Testis (tissue), 2 donors: ENCODE measurements at regions not wholly inside any gene's neighbourhood (a gene's known extent, or its start where the extent isn't known, plus 50 kb on each side); places are given as distances from the start of the nearest gene placed in this dataset.

Experiments
- POLR2A ChIP-seq: fragments of 450-650 bp; IDR thresholded peaks from one replicate; pipeline ENCODE4 v1.6.1; 2017; ENCODE audit warnings: antibody characterized with exemption, mild to moderate bottlenecking, moderate library complexity
- TF ChIP-seq, protein P1 (sequence below), 3 experiments: fragments of 450-650 bp in 2 of 3; fragments of 200-600 bp in 1 of 3; sonication (generic) in 1 of 3; IDR thresholded peaks; one replicate each; pipeline ENCODE4 v1.5.1; 2016 to 2019; ENCODE audit warnings: antibody characterized with exemption in 3 of 3, mild to moderate bottlenecking in 2 of 3, moderate library complexity in 1 of 3

DNA sequence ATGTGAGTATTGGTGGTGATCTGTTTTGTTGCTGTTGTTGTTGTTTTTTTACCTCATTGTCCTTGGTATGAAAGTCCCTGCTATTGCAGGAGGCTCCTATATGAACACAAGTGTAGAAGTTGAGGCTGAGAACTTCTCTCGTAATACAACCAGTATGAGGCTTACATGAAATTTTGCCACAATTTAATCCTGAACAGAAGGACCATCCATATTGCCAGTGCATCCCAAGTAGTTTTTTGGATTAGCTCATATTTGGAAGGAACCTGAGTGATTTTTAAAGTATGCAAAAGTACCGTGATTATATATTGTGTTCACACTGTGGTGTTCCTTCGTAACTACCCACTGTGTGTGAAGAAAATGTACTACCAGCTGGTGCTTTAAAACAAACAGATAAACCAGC, 2095.5 kb upstream of the WWC1 start:
- TF ChIP-seq POLR2A: no peak
- TF ChIP-seq, protein P1, sequence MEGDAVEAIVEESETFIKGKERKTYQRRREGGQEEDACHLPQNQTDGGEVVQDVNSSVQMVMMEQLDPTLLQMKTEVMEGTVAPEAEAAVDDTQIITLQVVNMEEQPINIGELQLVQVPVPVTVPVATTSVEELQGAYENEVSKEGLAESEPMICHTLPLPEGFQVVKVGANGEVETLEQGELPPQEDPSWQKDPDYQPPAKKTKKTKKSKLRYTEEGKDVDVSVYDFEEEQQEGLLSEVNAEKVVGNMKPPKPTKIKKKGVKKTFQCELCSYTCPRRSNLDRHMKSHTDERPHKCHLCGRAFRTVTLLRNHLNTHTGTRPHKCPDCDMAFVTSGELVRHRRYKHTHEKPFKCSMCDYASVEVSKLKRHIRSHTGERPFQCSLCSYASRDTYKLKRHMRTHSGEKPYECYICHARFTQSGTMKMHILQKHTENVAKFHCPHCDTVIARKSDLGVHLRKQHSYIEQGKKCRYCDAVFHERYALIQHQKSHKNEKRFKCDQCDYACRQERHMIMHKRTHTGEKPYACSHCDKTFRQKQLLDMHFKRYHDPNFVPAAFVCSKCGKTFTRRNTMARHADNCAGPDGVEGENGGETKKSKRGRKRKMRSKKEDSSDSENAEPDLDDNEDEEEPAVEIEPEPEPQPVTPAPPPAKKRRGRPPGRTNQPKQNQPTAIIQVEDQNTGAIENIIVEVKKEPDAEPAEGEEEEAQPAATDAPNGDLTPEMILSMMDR (IDR thresholded peaks at IDR 0.05): no peak
